Astrocyte of the spinal cord (primary cell): ENCODE measurements at regions not wholly inside any gene's neighbourhood (a gene's known extent, or its start where the extent isn't known, plus 50 kb on each side); places are given as distances from the start of the nearest gene placed in this dataset.

ENCODE experiments used
- DNase-seq: peaks from one replicate; pipeline ENCODE4 v3.0.0; 2011; ENCODE audit warnings: low read depth, low spot score
- H3K4me3 ChIP-seq: 2 replicates; pipeline ENCODE4 v1.5.1; 2011; ENCODE audit warnings: low read depth, mild to moderate bottlenecking, low read length, moderate library complexity
- CTCF ChIP-seq: IDR thresholded peaks from 2 replicates; pipeline ENCODE4 v1.5.1; 2012; ENCODE audit warnings: low read depth, mild to moderate bottlenecking, low read length, inconsistent platforms
- in situ Hi-C: cut with HindIII; loops from 2 replicates; pipeline ENCODE4 v1.10.0; 2017; ENCODE audit warnings: low sequenced_read_pairs

GRCh38 chr2:144194326-144195071 lies 325.4 kb downstream of the ZEB2 start:
- H3K4me3 ChIP-seq = no peak overlapping the region
- DNase-seq = no peak
- in situ Hi-C loops = no loop called here
- no peak for TF ChIP-seq CTCF

- H3K4me3 ChIP-seq = no peak overlapping the region
- no peak for DNase-seq
- TF ChIP-seq CTCF = no peak
- in situ Hi-C loops = no loop called here
Observed at GRCh38 chr2:144190908-144191605, 328.9 kb downstream of the ZEB2 start.

- in situ Hi-C loops = no loop called here
- DNase-seq = no peak
- no peak overlapping the region for H3K4me3 ChIP-seq
- TF ChIP-seq CTCF = no peak
Observed at GRCh38 chr2:144183727-144184126, 336.2 kb downstream of the ZEB2 start.

GRCh38 chr2:144181001-144181400 lies 338.9 kb downstream of the ZEB2 start:
- no peak for DNase-seq
- in situ Hi-C loops = no loop called here
- no peak for TF ChIP-seq CTCF
- no peak overlapping the region for H3K4me3 ChIP-seq

- no peak for DNase-seq
- H3K4me3 ChIP-seq = no peak overlapping the region
- in situ Hi-C loops = no loop called here
- no peak for TF ChIP-seq CTCF
Observed at GRCh38 chr2:144180131-144180530, 339.8 kb downstream of the ZEB2 start.

- in situ Hi-C loops = no loop called here
Observed at GRCh38 chr2:144170179-144170578, 349.7 kb downstream of the ZEB2 start.

More at GRCh38 chr2:144170179-144170578, 349.7 kb downstream of the ZEB2 start:
- no peak for TF ChIP-seq CTCF
- no peak overlapping the region for H3K4me3 ChIP-seq
- no peak for DNase-seq
